SU-DHL-6 (cell line): ENCODE measurements at regions not wholly inside any gene's neighbourhood (a gene's known extent, or its start where the extent isn't known, plus 50 kb on each side); places are given as distances from the start of the nearest gene placed in this dataset.

Source experiments
- H2AFZ ChIP-seq: fragments of 200-600 bp; sonication (generic); 2 replicates; pipeline ENCODE4 v1.6.1; 2014; ENCODE audit warnings: low read depth, mild to moderate bottlenecking, moderate library complexity, mixed read lengths, antibody characterized with exemption, low read length; ENCODE audit not compliant: severe bottlenecking
- H3F3A ChIP-seq: fragments of 200-600 bp; shearing (Covaris generic); 2 replicates; pipeline ENCODE4 v1.6.0; 2016; ENCODE audit warnings: antibody characterized with exemption, mild to moderate bottlenecking; ENCODE audit not compliant: insufficient read depth
- H3K27ac ChIP-seq: fragments of 200-600 bp; sonication (generic); 2 replicates; pipeline ENCODE4 v1.5.1; 2016; ENCODE audit warnings: low read depth, mild to moderate bottlenecking, low read length, moderate library complexity, mixed read lengths
- H3K27me3 ChIP-seq: fragments of 200-600 bp; sonication (generic), shearing (Covaris generic); 2 replicates; pipeline ENCODE4 v1.6.0; 2014; ENCODE audit warnings: mild to moderate bottlenecking, low read length
- H3K36me3 ChIP-seq: fragments of 200-600 bp; sonication (generic); 2 replicates; pipeline ENCODE4 v1.6.1; 2014; ENCODE audit warnings: mild to moderate bottlenecking, low read length, mixed read lengths
- H3K4me2 ChIP-seq: fragments of 300-600, 200-600 bp; shearing (Covaris generic), sonication (generic); 2 replicates; pipeline ENCODE4 v1.6.0; 2014; ENCODE audit warnings: low read length, low read depth, mild to moderate bottlenecking; ENCODE audit not compliant: poor library complexity, severe bottlenecking
- H3K4me3 ChIP-seq: fragments of 200-600 bp; sonication (generic); 2 replicates; pipeline ENCODE4 v1.5.1; 2014; ENCODE audit warnings: antibody characterized with exemption, low read length, mild to moderate bottlenecking, mixed read lengths; ENCODE audit not compliant: insufficient read depth, poor library complexity, severe bottlenecking
- H3K79me2 ChIP-seq: fragments of 200-600 bp; sonication (generic); 2 replicates; pipeline ENCODE4 v1.6.1; 2014; ENCODE audit warnings: mild to moderate bottlenecking, low read length, moderate library complexity; ENCODE audit not compliant: insufficient read depth
- H3K9ac ChIP-seq: fragments of 200-600 bp; sonication (generic); 2 replicates; pipeline ENCODE4 v1.7.0; 2014; ENCODE audit warnings: mild to moderate bottlenecking, low read length
- H3K9me2 ChIP-seq: fragments of 200-600 bp; sonication (generic); replicated peaks from 2 replicates; pipeline ENCODE4 v1.6.1; 2014; ENCODE audit warnings: low read length; ENCODE audit not compliant: insufficient read depth
- H3K9me3 ChIP-seq: fragments of 200-600 bp; sonication (generic); 2 replicates; pipeline ENCODE4 v1.6.1; 2014; ENCODE audit warnings: low read length, mixed read lengths; ENCODE audit not compliant: insufficient read depth
- H4K20me1 ChIP-seq: fragments of 200-600 bp; sonication (generic); 2 replicates; pipeline ENCODE4 v1.6.1; 2014; ENCODE audit warnings: low read depth, mild to moderate bottlenecking, antibody characterized with exemption, low read length, moderate library complexity, mixed read lengths
- CTCF ChIP-seq: fragments of 200-600 bp; sonication (generic); IDR thresholded peaks from one replicate; pipeline ENCODE4 v1.5.1; 2017; ENCODE audit warnings: antibody characterized with exemption, mild to moderate bottlenecking, low read length, moderate library complexity; ENCODE audit not compliant: insufficient read depth, poor library complexity, severe bottlenecking
- EZH2phosphoT487 ChIP-seq: fragments of 200-600 bp; sonication (generic), shearing (Covaris generic); conservative IDR thresholded peaks from 2 replicates; pipeline ENCODE4 v1.6.1; 2018; ENCODE audit warnings: mild to moderate bottlenecking, antibody characterized with exemption, low read length, moderate library complexity, mixed read lengths

- TF ChIP-seq CTCF (no peak), EZH2phosphoT487 (no peak)
- no peaks in the 10 kb centered on the region for H3K36me3 ChIP-seq
Measured at GRCh38 chr21:15966231-15966630, 236.4 kb downstream of the USP25 start.

GRCh38 chr21:15966651-15967050 is 236.9 kb downstream of the USP25 start:
- no peak overlapping the region for H3K27ac ChIP-seq
- H3K9me3 ChIP-seq = no peaks in the 10 kb centered on the region
- no peak overlapping the region for H3K4me3 ChIP-seq
- no peaks in the 10 kb centered on the region for H3F3A ChIP-seq
- no peaks in the 10 kb centered on the region for H3K79me2 ChIP-seq
- H3K4me2 ChIP-seq = no peak overlapping the region
- no peak overlapping the region for H2AFZ ChIP-seq
- no peaks in the 10 kb centered on the region for H3K27me3 ChIP-seq
- no peak for TF ChIP-seq CTCF
- no peak for TF ChIP-seq EZH2phosphoT487
- H3K9me2 ChIP-seq = no peaks in the 10 kb centered on the region
- no peak overlapping the region for H3K9ac ChIP-seq
- H4K20me1 ChIP-seq = no peaks in the 10 kb centered on the region
- no peaks in the 10 kb centered on the region for H3K36me3 ChIP-seq

More at GRCh38 chr21:15966231-15966630, 236.4 kb downstream of the USP25 start:
- no peaks in the 10 kb centered on the region for H3K9me3 ChIP-seq
- H3K9me2 ChIP-seq = no peaks in the 10 kb centered on the region
- H3K27ac ChIP-seq = no peak overlapping the region
- no peaks in the 10 kb centered on the region for H3K27me3 ChIP-seq
- H3K4me2 ChIP-seq = no peak overlapping the region
- H3K79me2 ChIP-seq = no peaks in the 10 kb centered on the region
- H3K9ac ChIP-seq = no peak overlapping the region
- no peaks in the 10 kb centered on the region for H4K20me1 ChIP-seq
- H2AFZ ChIP-seq = no peak overlapping the region
- H3F3A ChIP-seq = no peaks in the 10 kb centered on the region
- H3K4me3 ChIP-seq = no peak overlapping the region

- no peak overlapping the region for H3K4me3 ChIP-seq
- no peak overlapping the region for H3K9ac ChIP-seq
- H2AFZ ChIP-seq = no peak overlapping the region
- no peaks in the 10 kb centered on the region for H3K36me3 ChIP-seq
- no peak overlapping the region for H3K4me2 ChIP-seq
- no peaks in the 10 kb centered on the region for H3K79me2 ChIP-seq
- no peak overlapping the region for H3K27ac ChIP-seq
- no peaks in the 10 kb centered on the region for H4K20me1 ChIP-seq
- no peaks in the 10 kb centered on the region for H3F3A ChIP-seq
- TF ChIP-seq EZH2phosphoT487 = no peak
- TF ChIP-seq CTCF = no peak
- no peaks in the 10 kb centered on the region for H3K27me3 ChIP-seq
- H3K9me3 ChIP-seq = no peaks in the 10 kb centered on the region
- no peaks in the 10 kb centered on the region for H3K9me2 ChIP-seq
Measured at GRCh38 chr21:15967661-15968060, 237.9 kb downstream of the USP25 start.
